WTC11 (cell line): ENCODE measurements at regions not wholly inside any gene's neighbourhood (a gene's known extent, or its start where the extent isn't known, plus 50 kb on each side); places are given as distances from the start of the nearest gene placed in this dataset.

Experiments used
- ATAC-seq: fragments of 200-7000 bp; cut with Tn5 transposase; 2 replicates; pipeline ENCODE4 v1.10.0; 2021; ENCODE audit warnings: mild to moderate bottlenecking, moderate library complexity
- CTCF ChIA-PET: fragments of 300-600 bp; sonication (Branson Sonifier 250); formaldehyde crosslinking; loops from one replicate; lab custom pipeline; 2021; ENCODE audit warnings: antibody characterized with exemption; lab: Charles Lee
- POLR2A ChIA-PET: fragments of 350-600 bp; sonication (Branson Sonifier 250); formaldehyde crosslinking; loops from one replicate; lab custom pipeline; 2021; ENCODE audit warnings: antibody characterized with exemption; lab: Charles Lee
- DNase-seq: peaks from one replicate; pipeline ENCODE4 v3.0.0; 2021; ENCODE audit warnings: low spot score
- H3K27ac Mint-ChIP-seq: 2 replicates; pipeline ENCODE4 v1.8.0; 2021; ENCODE audit warnings: mixed read lengths
- H3K27me3 Mint-ChIP-seq: 2 replicates; pipeline ENCODE4 v1.8.0; 2021; ENCODE audit warnings: low read depth, mild to moderate bottlenecking, moderate library complexity, mixed read lengths
- H3K36me3 Mint-ChIP-seq: 2 replicates; pipeline ENCODE4 v1.8.0; 2021; ENCODE audit warnings: mixed read lengths
- H3K4me1 Mint-ChIP-seq: 2 replicates; pipeline ENCODE4 v1.8.0; 2022; ENCODE audit warnings: mixed read lengths
- H3K4me3 Mint-ChIP-seq: 2 replicates; pipeline ENCODE4 v1.8.0; 2021; ENCODE audit warnings: mild to moderate bottlenecking, moderate library complexity, mixed read lengths
- H3K9me3 Mint-ChIP-seq: 2 replicates; pipeline ENCODE4 v1.8.0; 2021; ENCODE audit warnings: mixed read lengths
- ARID4B ChIP-seq: sonication (generic); formaldehyde crosslinking; IDR thresholded peaks from 2 replicates; pipeline ENCODE4 v1.8.0; 2023; ENCODE audit warnings: missing genetic modification reagents, mild to moderate bottlenecking, borderline replicate concordance
- ATF1 ChIP-seq: sonication (generic); formaldehyde crosslinking; IDR thresholded peaks from 2 replicates; pipeline ENCODE4 v1.8.1; 2023; ENCODE audit warnings: mild to moderate bottlenecking, moderate library complexity, missing genetic modification reagents
- CBFB ChIP-seq: sonication (generic); formaldehyde crosslinking; IDR thresholded peaks from 2 replicates; pipeline ENCODE4 v1.8.1; 2022; ENCODE audit warnings: mild to moderate bottlenecking, low read depth, missing genetic modification reagents
- E2F4 ChIP-seq: sonication (generic); formaldehyde crosslinking; IDR thresholded peaks from 2 replicates; pipeline ENCODE4 v1.8.1; 2022; ENCODE audit warnings: low read depth, mild to moderate bottlenecking, moderate library complexity, missing genetic modification reagents, borderline replicate concordance
- GABPB1 ChIP-seq: sonication (generic); formaldehyde crosslinking; IDR thresholded peaks from 2 replicates; pipeline ENCODE4 v1.8.1; 2023; ENCODE audit warnings: mild to moderate bottlenecking, missing genetic modification reagents
- HMGA2 ChIP-seq: fragments of 250-450 bp; sonication (Bioruptor Pico); IDR thresholded peaks from 2 replicates; pipeline ENCODE4 v1.4.0; 2021; ENCODE audit warnings: mild to moderate bottlenecking, moderate library complexity
- NFATC4 ChIP-seq: fragments of 250-450 bp; sonication (Bioruptor Pico); IDR thresholded peaks from 2 replicates; pipeline ENCODE4 v1.9.0; 2021; ENCODE audit warnings: mild to moderate bottlenecking
- NFE2L1 ChIP-seq: sonication (generic); formaldehyde crosslinking; IDR thresholded peaks from 2 replicates; pipeline ENCODE4 v1.8.1; 2023; ENCODE audit warnings: missing genetic modification reagents
- NR1H2 ChIP-seq: sonication (generic); formaldehyde crosslinking; IDR thresholded peaks from 2 replicates; pipeline ENCODE4 v1.9.0; 2021; ENCODE audit warnings: mild to moderate bottlenecking, moderate library complexity, missing genetic modification reagents
- SP1 ChIP-seq: sonication (generic); formaldehyde crosslinking; conservative IDR thresholded peaks from 2 replicates; pipeline ENCODE4 v1.8.1; 2022; ENCODE audit warnings: missing genetic modification reagents
- TCF7 ChIP-seq: sonication (generic); formaldehyde crosslinking; IDR thresholded peaks from 2 replicates; pipeline ENCODE4 v1.8.0; 2022; ENCODE audit warnings: mild to moderate bottlenecking, low read depth, missing genetic modification reagents, moderate library complexity
- ZNF121 ChIP-seq: sonication (generic); formaldehyde crosslinking; IDR thresholded peaks from 2 replicates; pipeline ENCODE4 v1.8.0; 2023; ENCODE audit warnings: missing genetic modification reagents
- ZNF416 ChIP-seq: fragments of 250-450 bp; sonication (Bioruptor Pico); IDR thresholded peaks from 2 replicates; pipeline ENCODE4 v1.9.0; 2021; ENCODE audit warnings: mild to moderate bottlenecking, inconsistent platforms
- TF ChIP-seq, protein P1 (sequence below): sonication (generic); formaldehyde crosslinking; IDR thresholded peaks from 2 replicates; pipeline ENCODE4 v1.8.1; 2023; ENCODE audit warnings: mild to moderate bottlenecking, missing genetic modification reagents, borderline replicate concordance
- TF ChIP-seq, protein P2 (sequence below): sonication (generic); formaldehyde crosslinking; IDR thresholded peaks from 2 replicates; pipeline ENCODE4 v1.8.0; 2022; ENCODE audit warnings: mild to moderate bottlenecking, missing genetic modification reagents

GRCh38 chr11:80798174-80798573 is 1357.3 kb upstream of the TENM4 start:
- TF ChIP-seq ATF1 (CRISPR knock-in tag) = no peak
- TF ChIP-seq, protein P1, sequence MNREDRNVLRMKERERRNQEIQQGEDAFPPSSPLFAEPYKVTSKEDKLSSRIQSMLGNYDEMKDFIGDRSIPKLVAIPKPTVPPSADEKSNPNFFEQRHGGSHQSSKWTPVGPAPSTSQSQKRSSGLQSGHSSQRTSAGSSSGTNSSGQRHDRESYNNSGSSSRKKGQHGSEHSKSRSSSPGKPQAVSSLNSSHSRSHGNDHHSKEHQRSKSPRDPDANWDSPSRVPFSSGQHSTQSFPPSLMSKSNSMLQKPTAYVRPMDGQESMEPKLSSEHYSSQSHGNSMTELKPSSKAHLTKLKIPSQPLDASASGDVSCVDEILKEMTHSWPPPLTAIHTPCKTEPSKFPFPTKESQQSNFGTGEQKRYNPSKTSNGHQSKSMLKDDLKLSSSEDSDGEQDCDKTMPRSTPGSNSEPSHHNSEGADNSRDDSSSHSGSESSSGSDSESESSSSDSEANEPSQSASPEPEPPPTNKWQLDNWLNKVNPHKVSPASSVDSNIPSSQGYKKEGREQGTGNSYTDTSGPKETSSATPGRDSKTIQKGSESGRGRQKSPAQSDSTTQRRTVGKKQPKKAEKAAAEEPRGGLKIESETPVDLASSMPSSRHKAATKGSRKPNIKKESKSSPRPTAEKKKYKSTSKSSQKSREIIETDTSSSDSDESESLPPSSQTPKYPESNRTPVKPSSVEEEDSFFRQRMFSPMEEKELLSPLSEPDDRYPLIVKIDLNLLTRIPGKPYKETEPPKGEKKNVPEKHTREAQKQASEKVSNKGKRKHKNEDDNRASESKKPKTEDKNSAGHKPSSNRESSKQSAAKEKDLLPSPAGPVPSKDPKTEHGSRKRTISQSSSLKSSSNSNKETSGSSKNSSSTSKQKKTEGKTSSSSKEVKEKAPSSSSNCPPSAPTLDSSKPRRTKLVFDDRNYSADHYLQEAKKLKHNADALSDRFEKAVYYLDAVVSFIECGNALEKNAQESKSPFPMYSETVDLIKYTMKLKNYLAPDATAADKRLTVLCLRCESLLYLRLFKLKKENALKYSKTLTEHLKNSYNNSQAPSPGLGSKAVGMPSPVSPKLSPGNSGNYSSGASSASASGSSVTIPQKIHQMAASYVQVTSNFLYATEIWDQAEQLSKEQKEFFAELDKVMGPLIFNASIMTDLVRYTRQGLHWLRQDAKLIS (CRISPR knock-in tag) = no peak
- TF ChIP-seq TCF7 (CRISPR knock-in tag) = no peak
- TF ChIP-seq NFE2L1 (CRISPR knock-in tag) = no peak
- TF ChIP-seq NFATC4 (CRISPR knock-in tag) = no peak
- no peak for TF ChIP-seq E2F4 (CRISPR knock-in tag)
- TF ChIP-seq NR1H2 = no peak
- no peak for TF ChIP-seq ARID4B (CRISPR knock-in tag)
- TF ChIP-seq SP1 (CRISPR knock-in tag) = no peak
- no peak for TF ChIP-seq CBFB (CRISPR knock-in tag)
- no peak for TF ChIP-seq ZNF416 (CRISPR knock-in tag)
- TF ChIP-seq ZNF121 (CRISPR knock-in tag) = no peak
- ChIA-PET CTCF (no interaction called here), POLR2A (no interaction called here)
- Mint-ChIP-seq H3K4me3 (no peak overlapping the region), H3K4me1 (peaks cover 9% of the 10 kb centered on the region), H3K9me3 (peaks cover 48% of the 10 kb centered on the region), H3K27me3 (no peaks in the 10 kb centered on the region; the same call in 1 of the 2 replicates), H3K27ac (no peak overlapping the region), H3K36me3 (peaks cover 15% of the 10 kb centered on the region)
- DNase-seq (no peak), ATAC-seq (no peak)

DNA sequence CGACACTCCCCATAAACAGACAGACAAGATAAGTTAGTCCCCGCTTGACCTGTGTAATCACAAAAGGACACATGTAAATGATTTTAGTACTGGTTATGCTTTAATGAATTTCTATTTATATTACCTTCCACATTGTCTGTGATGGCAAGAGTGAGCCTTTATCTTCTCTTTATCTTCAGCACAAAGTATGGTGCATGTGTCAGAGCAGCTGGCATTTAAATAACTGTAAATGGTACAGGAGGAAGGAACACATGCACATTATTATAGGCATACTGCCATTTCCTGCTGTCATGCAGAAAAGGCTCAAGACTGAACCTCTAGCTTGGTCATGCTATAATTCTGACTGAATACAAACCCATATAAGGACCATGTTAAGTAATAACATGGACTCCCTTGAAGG is 1342.7 kb upstream of the TENM4 start:
- no peak for ATAC-seq
- H3K27ac Mint-ChIP-seq = no peak overlapping the region
- TF ChIP-seq GABPB1 (CRISPR knock-in tag) = no peak
- TF ChIP-seq HMGA2 (CRISPR knock-in tag) = no peak
- TF ChIP-seq, protein P2, sequence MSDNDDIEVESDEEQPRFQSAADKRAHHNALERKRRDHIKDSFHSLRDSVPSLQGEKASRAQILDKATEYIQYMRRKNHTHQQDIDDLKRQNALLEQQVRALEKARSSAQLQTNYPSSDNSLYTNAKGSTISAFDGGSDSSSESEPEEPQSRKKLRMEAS (CRISPR knock-in tag) = no peak
- no peak for TF ChIP-seq E2F4 (CRISPR knock-in tag)

More for the DNA sequence above, 1342.7 kb upstream of the TENM4 start:
- no peak overlapping the region for H3K4me3 Mint-ChIP-seq
- peaks cover 43% of the 10 kb centered on the region for H3K4me1 Mint-ChIP-seq
- H3K36me3 Mint-ChIP-seq = no peaks in the 10 kb centered on the region
- peaks cover 36% of the 10 kb centered on the region for H3K27me3 Mint-ChIP-seq
- ChIA-PET POLR2A (no interaction called here), CTCF (no interaction called here)
- no peak for DNase-seq
- peaks cover 5% of the 10 kb centered on the region; the same call in 1 of the 2 replicates for H3K9me3 Mint-ChIP-seq
